HT1080 (cell line): ENCODE measurements at regions not wholly inside any gene's neighbourhood (a gene's known extent, or its start where the extent isn't known, plus 50 kb on each side); places are given as distances from the start of the nearest gene placed in this dataset.

Source experiments
- DNase-seq: peaks from one replicate; pipeline ENCODE4 v3.0.0-alpha.2; 2015; ENCODE audit warnings: low read depth

GRCh38 chr20:18971121-18971520, 157.5 kb downstream of the SCP2D1 start:
- no peak for DNase-seq

GRCh38 chr20:18971574-18971973, 158.0 kb downstream of the SCP2D1 start:
- no peak for DNase-seq

GRCh38 chr20:18972251-18972876, 158.8 kb downstream of the SCP2D1 start:
- DNase-seq, result no peak

- no peak for DNase-seq
Observed at GRCh38 chr20:18973529-18974173, 160.1 kb downstream of the SCP2D1 start.

GRCh38 chr20:18974660-18975059, 161.1 kb downstream of the SCP2D1 start:
- no peak for DNase-seq

- no peak for DNase-seq
Observed at GRCh38 chr20:18977441-18977840, 163.9 kb downstream of the SCP2D1 start.

GRCh38 chr20:18978311-18978710, 164.7 kb downstream of the SCP2D1 start:
- DNase-seq, result no peak

GRCh38 chr20:18979132-18979531, 165.5 kb downstream of the SCP2D1 start:
- DNase-seq, result no peak

GRCh38 chr20:18981962-18982539, 168.5 kb downstream of the SCP2D1 start:
- no peak for DNase-seq

- no peak for DNase-seq
Observed at GRCh38 chr20:18983796-18984195, 170.2 kb downstream of the SCP2D1 start.

GRCh38 chr20:18984238-18985200, 170.9 kb downstream of the SCP2D1 start:
- no peak for DNase-seq

GRCh38 chr20:18985551-18985950, 172.0 kb downstream of the SCP2D1 start:
- no peak for DNase-seq

GRCh38 chr20:18986146-18986830, 172.7 kb downstream of the SCP2D1 start:
- no peak for DNase-seq

GRCh38 chr20:18986895-18987580, 173.5 kb downstream of the SCP2D1 start:
- DNase-seq, result no peak

GRCh38 chr20:18987781-18988360, 174.3 kb downstream of the SCP2D1 start:
- DNase-seq, result no peak

GRCh38 chr20:18988701-18989100, 175.1 kb downstream of the SCP2D1 start:
- no peak for DNase-seq

- DNase-seq, result no peak
Observed at GRCh38 chr20:18989736-18990474, 176.3 kb downstream of the SCP2D1 start.

GRCh38 chr20:18991012-18991411, 177.4 kb downstream of the SCP2D1 start:
- no peak for DNase-seq

- no peak for DNase-seq
Observed at GRCh38 chr20:18992418-18992817, 178.8 kb downstream of the SCP2D1 start.
